Head of caudate nucleus (tissue), 42 donors: ENCODE measurements at regions not wholly inside any gene's neighbourhood (a gene's known extent, or its start where the extent isn't known, plus 50 kb on each side); places are given as distances from the start of the nearest gene placed in this dataset.

ENCODE experiments used
- DNase-seq, 42 donors: peaks; one replicate each; pipeline versions ENCODE4 v3.0.0 to v3.0.0-alpha.2; 2020 to 2021; ENCODE audit warnings: mixed read lengths in 7 of 42
- intact Hi-C: fragments of 100-400 bp; cut with DNase I; formaldehyde crosslinking; loops from one replicate; pipeline ENCODE4 v1.15.0; 2022

DNA sequence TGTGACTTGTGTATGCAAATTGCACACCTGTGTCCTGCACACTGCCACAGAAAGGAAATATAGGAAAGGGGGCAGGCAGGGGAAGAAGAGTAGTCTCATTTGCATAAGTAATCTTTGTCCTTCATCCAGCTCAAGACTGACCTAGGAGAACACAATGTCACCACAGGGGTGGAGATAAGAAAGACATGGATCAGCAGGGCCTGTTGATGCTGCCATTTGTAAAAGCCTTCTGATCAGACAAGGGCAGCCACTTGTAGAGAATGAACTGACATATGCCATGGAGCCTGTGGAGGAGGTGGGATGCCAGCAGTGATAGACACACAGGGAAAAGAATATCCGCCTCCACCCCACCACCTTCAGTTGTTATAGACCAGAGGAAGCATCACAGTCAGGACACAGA, 528.9 kb downstream of the HTR7 start:
- no peak for DNase-seq
- intact Hi-C loops, result no loop called here

DNA sequence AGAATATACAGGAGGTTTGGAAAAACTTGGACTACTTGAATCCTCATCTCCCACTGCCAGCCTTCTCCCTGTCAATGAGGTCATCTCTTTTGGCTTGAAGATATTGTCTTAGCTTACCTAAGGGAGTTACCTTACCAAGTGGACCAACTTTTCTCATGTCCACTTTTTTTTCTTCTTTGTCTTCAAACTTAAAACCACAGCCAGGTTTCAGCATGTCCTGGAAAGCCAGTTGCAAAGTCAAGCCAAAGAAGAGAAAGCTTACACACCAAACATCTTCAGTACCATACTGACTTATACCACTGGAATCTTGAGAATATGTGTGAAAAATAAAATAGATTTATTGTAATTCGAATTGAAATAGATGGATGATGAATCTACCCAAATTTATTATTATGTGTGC, 520.5 kb downstream of the HTR7 start:
- DNase-seq, result no peak
- intact Hi-C loops, result no loop called here

DNA sequence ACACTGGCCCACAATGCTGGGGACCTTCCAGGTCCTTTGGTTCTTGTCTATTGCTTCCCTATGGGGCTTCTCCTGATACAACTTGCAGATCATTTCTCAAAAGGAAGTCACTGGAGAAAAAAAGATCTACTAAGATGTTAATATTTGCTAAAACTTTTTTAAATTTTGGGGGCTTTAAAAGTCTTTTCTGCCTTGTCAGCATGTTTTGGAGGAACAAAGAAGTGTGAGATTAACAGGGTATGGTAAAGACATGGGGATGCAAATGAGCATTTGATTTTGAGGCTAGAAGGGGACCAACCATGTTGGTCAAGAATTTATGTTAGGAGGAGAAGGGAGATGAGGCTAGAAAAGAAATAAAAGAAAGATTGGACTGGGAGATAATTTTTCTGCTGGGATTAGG, 515.4 kb downstream of the HTR7 start:
- intact Hi-C loops, result no loop called here
- DNase-seq, result no peak

DNA sequence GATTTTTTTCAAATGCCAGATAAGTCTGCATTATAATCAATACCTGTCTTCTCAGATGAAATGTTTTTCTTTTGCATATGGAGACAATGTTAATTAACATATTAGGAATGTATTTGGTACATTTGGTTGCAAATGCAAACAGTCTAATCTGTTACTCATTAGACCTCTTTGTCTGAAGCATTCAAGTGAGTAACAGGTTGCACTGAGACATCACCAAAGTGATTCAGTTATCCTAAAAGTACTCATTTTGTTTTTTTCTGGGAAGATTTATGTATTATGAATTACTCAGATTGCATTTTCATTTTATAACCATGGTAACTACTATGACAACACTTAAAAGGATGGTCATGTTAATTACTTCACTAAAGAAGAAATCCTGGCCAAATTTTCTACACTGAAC, 513.6 kb downstream of the HTR7 start:
- intact Hi-C loops, result no loop called here
- DNase-seq, result no peak

DNA sequence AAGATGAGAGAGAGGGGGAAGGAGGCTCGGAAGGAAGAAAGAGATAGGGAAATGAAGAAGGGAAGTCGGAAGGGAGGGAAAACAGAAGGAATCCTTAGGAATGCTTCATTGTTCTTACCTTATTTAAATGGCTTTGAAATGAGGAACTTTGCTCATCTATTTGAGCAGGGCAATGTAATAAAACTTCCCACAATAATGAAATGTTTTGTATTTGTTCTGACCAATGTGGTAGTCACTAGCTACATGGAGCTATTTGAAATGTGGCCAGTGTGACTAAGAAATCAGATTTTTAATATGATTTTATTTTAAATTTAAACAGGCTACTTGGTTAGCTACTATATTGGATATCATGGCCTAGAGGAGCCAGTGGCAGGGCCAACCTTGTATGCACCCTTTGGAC, 510.6 kb downstream of the HTR7 start:
- intact Hi-C loops, result no loop called here
- no peak for DNase-seq

DNA sequence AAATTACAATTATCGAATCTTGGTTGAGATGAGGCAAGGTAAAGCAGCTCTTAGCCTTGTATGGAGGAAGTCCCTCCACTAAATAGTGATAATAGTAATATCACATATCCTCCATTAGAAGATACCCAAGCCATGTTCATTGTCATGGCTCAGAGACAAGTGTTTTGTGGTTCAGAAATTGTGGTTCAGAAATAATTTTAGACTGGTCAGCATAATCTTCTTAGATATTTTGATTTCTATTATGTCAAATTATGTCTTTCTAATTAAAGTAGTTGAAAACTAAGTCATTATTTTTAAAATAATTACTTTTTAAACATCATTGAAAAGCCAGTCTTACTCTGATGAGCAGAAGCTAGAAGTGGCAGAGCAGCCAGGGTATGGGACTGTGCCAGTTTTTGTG, 507.7 kb downstream of the HTR7 start:
- intact Hi-C loops, result no loop called here
- DNase-seq, result no peak

DNA sequence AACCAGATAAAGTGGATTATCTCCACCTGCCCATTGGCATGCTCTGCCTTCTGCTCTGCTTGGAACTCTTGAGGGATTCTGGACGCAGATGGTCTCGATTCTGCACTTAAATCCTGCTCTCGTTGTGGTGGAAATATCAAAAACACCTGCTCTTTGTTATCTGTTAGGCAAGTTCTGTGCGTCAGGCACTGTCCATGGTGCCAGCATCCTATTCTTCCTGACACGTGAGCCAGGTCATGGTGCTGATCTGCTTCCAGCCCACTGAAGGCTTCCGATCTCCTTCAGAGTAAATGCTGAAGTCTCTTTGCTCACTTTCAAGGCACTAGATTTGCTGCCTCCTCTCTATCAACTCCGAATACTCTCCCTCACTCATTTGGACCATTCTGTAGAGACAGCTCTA, 505.6 kb downstream of the HTR7 start:
- no peak for DNase-seq
- intact Hi-C loops, result no loop called here

DNA sequence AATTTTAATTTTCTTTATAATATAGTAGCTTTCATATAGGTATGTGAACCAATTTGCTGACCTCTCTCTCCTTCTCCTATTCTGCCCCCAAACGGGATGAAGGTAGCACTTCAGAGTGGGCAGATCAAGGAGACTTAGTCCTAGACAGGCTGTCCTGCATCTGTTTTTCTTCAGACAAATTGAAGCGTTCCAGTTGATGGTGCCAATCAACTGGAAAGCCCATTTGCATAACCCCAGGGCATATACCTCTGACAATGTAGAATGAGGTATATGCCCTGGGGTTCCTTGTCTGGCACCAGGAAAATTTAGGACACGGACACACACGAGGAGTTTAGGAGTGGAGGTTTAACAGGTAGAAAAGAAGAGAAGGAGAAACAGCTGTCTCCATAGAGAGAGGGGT, 502.9 kb downstream of the HTR7 start:
- intact Hi-C loops, result no loop called here
- no peak for DNase-seq

DNA sequence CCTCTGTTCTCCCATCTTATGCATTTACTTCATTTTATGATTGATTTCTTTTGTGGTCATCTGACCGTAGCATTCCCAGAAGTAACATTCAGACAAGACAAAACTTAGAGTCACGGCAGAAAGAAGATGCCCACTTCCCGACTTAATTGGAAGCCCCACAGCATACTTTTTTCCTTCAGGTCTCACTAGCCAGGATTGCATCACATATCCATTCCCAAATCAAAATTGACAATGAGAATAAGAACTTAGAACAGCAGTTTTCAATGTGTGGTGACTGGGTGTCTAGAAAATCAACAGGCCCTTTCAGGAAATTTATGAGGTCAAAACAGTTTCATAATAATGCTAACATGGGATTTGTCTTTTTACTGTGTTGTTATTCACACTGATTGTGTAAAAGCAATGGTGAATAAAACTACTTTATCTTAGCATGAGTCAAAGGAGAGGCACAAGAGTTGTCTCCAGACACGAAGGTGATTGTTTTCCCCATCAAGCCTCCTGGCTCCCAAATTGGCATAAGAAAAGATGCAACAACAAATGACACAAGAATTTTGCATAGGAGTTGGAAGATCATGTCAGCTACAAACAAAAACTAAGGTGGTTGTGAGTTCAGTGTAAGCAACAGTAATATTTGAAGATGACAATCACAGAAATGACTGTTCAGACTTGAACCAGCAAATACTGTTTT, 493.9 kb downstream of the HTR7 start:
- intact Hi-C loops, result no loop called here
- no peak for DNase-seq

DNA sequence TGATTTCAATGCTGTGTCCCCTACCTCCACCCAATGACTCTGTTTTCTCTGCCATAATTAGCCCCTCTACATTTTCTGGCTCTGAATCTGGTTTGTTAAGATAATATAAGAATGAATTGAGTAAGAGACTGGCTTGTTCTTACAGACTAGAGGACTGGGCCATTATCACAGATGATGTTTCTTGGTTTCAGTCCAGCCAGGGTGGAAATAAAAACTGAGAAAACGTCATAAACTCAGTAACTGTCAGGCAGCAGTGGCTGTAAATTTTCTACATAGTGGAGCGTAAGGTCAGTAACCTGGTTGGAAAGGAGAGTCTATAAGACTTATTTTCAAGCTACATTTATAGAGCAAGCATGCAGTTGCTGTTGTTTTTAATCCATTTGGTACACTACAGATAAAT, 485.4 kb downstream of the HTR7 start:
- intact Hi-C loops, result no loop called here
- DNase-seq, result no peak

DNA sequence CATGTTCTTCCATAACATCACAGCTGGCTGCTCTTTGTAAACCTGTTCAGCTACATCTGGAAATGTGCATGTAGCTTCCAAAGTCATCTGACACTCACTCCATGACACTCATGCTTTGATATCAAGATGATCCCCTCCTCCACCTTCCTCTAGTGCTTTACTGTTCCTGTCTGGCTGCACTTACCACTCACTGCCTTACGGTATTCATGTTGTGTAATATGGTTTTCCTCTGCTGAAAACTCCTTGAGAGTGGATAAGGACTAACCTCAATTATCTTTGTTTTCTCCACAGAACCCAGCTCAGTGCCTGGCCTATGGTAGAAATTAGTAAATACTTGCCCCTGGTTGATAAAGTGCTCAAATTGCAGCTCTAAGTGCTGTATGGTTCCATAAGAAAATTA, 483.9 kb downstream of the HTR7 start:
- DNase-seq, result no peak
- intact Hi-C loops, result no loop called here

DNA sequence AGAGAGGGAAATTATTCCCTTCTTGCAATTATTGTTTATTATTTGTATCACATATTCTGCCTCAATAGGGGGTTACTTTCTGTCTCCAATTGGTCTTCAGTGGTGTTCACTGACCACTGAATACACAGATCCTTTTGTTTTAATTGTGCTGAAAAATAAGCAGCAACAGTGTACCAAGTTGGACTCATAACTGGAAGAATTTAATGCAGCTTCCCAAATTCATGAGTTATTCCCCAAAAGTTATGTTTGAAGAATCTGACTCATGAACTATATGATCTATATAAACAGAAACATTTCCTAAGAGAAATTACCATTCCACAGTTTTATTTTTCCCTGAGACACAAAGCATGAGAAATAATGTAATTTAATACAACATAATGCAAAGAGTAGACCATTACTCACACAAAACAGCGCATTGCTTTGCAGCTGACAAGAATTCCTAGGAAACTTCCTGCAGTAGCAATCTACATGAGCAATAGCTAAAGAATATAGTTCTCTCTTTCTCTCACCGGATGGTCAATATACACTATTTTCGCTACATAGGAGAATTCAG, 479.2 kb downstream of the HTR7 start:
- DNase-seq, result no peak
- intact Hi-C loops, result no loop called here

DNA sequence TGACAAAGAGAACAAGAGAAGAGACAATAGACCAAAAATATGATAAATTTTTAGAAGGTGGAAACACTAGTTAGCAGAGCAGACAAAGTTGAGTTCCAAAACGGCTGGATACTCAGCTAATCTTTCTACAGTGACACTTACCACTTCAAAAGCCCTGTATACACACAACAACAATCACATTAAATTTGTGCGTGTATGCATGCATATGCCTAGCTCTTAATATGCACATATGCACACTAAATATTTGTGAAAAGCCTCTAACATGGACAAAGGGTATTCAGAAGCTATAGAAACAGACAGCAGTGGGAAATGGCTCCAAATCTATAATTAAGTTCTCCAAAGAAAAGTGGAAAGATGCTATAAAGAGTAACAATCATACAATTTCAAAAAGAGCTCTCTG, 476.4 kb downstream of the HTR7 start:
- intact Hi-C loops, result no loop called here
- DNase-seq, result no peak

DNA sequence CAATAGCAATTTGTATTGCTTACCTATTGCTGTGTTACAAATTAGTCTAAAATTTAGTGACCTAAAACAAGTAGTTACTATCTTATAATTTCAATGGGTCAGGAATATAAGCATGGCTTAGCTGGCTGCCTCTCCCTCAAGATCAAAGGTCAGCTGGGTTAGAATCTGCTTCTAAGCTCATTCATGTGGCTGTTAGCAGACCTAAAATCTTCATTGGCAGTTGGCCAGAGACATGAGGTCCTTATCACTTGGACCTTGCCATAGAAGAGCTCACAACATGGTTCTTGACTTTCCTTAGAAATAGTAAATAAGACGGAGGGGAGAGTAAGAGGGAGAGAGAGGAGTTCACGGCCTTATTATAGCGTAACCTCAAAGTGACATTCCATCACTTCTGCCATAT, 468.0 kb downstream of the HTR7 start:
- intact Hi-C loops, result no loop called here
- no peak for DNase-seq

DNA sequence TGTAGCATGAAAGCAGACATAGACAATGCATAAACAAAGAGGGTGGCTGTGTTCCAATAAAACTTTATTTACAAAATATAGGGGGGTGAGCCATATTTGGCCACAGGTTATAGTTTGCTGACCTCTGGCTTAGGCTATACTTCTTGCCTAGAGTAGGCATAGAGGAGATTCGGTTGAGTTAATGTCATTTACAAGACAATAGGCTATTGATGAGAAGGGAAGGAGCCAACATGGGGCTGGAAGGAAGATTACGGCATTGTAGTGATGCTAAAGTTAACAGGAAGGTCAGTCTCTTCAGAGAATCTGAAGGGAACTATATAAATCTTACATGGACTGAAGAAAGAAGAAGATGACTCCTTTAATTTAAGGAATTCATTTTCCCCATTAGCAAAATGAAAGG, 463.5 kb downstream of the HTR7 start:
- intact Hi-C loops, result no loop called here
- DNase-seq, result no peak

DNA sequence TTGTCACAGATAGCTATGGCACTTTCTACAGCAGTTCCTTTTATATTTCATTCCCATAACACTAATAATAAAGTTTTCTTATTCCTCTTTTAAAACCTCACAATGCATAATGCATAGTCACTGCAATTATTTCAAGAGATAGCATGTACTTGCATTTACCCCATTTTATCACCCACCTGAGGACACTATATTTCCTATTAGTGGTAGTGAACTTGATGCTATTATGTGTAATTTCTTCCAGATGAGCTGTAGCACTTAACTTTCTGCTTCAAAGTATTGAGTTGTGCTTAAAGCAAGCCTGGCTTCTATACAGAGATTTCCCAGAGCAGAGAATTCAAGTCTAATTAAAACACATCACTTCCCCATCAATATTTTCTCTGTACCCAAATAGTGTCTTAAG, 461.1 kb downstream of the HTR7 start:
- intact Hi-C loops, result no loop called here
- no peak for DNase-seq

DNA sequence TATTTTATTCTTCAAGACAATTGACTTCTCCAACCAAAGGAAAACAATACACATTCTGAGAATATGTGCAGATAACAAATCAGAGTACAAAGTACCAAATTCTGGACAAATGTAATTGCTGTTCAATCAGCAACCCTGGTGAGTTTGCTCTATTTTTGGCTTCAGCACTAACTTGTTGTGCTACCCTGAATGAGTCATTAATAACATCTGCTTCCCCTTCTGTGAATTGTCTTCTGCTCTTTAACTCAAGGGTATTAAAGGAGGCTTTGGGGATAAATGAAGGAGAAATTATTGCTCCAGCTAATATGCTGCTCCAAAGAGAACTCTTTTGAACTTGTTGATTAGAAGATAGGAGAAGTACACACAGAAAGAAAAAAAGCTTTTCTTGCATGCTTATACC, 459.3 kb downstream of the HTR7 start:
- intact Hi-C loops, result no loop called here
- no peak for DNase-seq

DNA sequence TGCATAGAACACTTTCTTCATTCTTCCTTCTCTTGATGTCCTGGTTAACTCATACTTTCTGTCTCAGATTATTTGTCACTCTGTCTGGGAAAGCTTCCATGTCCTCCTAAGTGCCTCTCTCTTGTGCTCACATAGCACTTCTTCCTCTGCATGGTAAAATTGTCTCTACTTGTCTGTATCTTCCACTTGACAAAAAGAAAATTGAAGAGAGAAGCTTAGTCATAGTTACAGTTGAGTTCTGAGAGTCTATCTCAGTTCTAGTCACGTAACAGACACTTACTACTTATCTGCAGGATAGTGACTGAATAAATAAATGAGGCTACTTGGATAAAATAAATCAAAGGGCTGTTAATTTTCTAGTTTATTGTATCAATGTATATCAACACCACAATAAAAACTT, 458.1 kb downstream of the HTR7 start:
- DNase-seq, result no peak
- intact Hi-C loops, result no loop called here

DNA sequence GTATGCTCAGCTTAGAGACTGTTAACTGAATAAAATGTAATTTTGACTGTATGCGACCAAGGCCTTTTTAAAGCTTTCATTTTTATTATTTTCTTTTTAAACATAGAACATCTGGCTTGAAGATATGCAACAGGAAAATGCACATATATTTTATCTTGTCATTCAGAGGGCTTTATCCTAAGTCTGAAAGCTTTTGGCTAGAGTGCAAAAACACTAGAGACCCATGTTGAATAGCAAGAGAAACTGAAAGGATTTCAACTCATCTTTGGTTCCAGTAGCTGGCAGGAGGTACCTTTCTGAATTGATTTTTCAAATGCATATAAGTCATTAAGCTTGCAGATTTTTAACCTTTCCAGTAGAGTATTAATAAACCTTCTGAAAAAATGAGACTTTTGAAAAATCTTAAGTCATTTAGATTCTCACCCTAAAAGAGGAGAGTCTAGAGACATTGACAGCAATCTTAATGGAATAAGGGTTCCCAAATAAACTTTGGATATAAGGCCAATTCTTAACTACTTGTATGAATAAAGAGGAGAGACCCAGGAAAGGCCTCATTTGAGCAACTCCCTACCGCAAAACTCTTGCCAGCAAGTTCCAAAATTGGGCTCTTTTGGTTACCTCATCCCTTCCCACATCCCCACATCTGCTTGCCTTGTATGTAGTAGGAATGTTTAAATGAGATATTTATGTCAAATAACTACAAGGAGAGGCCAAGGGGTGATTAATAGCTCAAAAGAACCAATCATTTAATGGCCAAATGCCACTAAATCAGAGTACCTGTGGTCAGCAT, 454.4 kb downstream of the HTR7 start:
- intact Hi-C loops, result no loop called here
- no peak for DNase-seq

DNA sequence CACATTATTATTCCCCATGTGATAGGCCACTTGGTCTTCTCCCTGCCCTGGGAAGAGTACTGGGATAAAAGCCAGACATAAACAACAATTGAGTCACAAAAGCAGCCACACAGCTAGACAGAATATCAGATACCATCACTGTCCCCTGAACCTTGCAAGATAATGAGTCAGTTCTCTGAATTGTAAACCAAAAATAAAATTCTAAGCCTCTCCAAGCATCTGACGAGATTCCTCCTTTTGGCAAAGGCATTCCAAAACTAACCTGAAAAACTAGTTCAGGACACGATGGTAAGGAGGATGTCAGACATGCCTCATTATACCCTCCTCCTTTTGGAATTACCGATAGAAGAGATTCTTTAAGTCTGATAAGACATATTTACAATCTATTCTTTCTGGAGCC, 450.7 kb downstream of the HTR7 start:
- DNase-seq, result no peak
- intact Hi-C loops, result no loop called here

DNA sequence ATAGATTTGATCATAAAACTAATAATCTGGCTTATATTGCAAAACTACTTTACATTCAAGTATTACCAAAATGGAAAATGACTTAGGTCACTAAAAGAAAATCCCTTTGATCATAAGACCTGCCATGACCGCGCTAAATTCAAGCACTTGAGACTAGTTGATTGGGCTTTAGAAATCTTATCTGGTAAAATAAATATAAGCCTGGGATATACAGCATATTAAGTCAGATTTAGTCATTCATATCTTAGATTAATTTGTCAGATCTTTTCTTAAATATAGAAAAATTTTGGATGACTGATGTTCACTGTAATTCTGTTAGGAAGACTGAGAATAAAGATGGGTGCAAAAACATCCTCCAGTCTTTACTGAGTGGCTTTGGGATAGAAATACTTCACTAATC, 450.0 kb downstream of the HTR7 start:
- intact Hi-C loops, result no loop called here
- no peak for DNase-seq
